ENCODE measurements at regions not wholly inside any gene's neighbourhood (a gene's known extent, or its start where the extent isn't known, plus 50 kb on each side); places are given as distances from the start of the nearest gene placed in this dataset.

GRCh38 chr4:111562826-111563225 is 582.4 kb upstream of the FAM241A start:
- TF ChIP-seq CTCF (conservative IDR thresholded peaks at IDR 0.05; ENCODE audit: control insufficient read depth, insufficient read depth, low read depth, low read length): no peak
- peak; percentile 69 for DNase-seq (ENCODE audit: low read depth)
- H3K4me3 ChIP-seq (ENCODE audit: control insufficient read depth, low read depth, low read length): no peak overlapping the region

DNA sequence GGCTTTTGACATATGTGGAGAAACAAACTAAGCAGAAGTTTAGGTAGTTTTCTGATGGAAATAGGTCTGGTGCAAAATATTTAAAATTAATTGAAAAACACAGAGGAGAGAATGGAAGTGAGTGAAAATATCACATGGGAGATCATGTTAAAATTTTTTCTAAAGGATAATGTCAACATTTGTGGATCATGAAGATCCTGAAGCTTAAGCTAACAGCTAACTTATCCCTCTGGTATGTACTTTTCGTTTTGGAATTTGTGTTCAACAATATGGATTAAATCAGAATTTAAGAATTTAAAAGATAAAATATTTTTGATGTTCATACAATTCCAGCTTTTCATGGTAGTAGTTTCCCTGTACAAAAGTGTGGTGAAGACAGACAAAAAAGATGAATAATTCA is 572.8 kb upstream of the FAM241A start:
- TF ChIP-seq CTCF (conservative IDR thresholded peaks at IDR 0.05; ENCODE audit: control insufficient read depth, insufficient read depth, low read depth, low read length): no peak
- no peak overlapping the region for H3K4me3 ChIP-seq (ENCODE audit: control insufficient read depth, low read depth, low read length)
- DNase-seq (ENCODE audit: low read depth): no peak

GRCh38 chr4:111573386-111573785 is 571.9 kb upstream of the FAM241A start:
- TF ChIP-seq CTCF (conservative IDR thresholded peaks at IDR 0.05; ENCODE audit: control insufficient read depth, insufficient read depth, low read depth, low read length): no peak
- H3K4me3 ChIP-seq (ENCODE audit: control insufficient read depth, low read depth, low read length): no peak overlapping the region
- DNase-seq (ENCODE audit: low read depth): peak; percentile 12

DNA sequence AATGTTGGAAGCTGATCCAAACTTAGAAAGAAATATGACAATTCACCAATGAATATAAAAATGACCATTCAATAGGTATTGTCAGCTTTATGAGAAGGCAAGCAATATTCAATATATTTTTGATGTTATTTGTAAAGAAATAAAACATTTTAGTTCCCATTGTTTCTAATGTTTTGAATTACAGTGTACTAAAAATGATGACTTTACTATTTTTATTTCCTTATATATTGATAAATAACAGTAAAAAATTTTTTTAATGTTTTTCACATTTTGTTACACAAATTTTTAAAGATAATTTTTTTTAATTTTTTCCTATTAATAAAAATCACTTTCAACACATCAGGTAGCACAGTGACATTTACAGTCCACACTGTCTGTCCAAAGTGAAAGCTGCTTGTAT is 565.5 kb upstream of the FAM241A start:
- H3K4me3 ChIP-seq (ENCODE audit: control insufficient read depth, low read depth, low read length): no peak overlapping the region
- no peak for DNase-seq (ENCODE audit: low read depth)
- TF ChIP-seq CTCF (conservative IDR thresholded peaks at IDR 0.05; ENCODE audit: control insufficient read depth, insufficient read depth, low read depth, low read length): no peak

DNA sequence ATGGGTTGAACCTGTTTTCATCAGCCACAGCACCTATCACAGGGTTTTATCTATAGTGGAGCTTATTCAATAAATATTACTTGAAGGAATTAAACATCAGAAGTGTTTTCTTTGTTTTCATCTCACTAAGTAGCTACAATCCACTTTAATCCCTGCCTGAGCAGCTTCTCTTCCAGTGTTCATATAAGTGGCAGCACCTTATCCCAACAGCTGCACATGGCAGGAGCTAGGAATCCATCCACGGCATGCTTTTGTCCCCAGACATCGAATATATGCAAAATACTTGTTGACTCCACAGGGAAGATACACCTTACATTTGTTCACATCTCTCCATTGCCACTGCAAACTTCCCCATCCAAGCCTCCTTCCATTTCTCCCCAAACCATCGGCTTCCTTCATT is 549.8 kb upstream of the FAM241A start:
- H3K4me3 ChIP-seq (ENCODE audit: control insufficient read depth, low read depth, low read length): no peak overlapping the region
- DNase-seq (ENCODE audit: low read depth): no peak
- no peak for TF ChIP-seq CTCF (conservative IDR thresholded peaks at IDR 0.05; ENCODE audit: control insufficient read depth, insufficient read depth, low read depth, low read length)

GRCh38 chr4:111596491-111596890 is 548.8 kb upstream of the FAM241A start:
- no peak for TF ChIP-seq CTCF (conservative IDR thresholded peaks at IDR 0.05; ENCODE audit: control insufficient read depth, insufficient read depth, low read depth, low read length)
- H3K4me3 ChIP-seq (ENCODE audit: control insufficient read depth, low read depth, low read length): no peak overlapping the region
- DNase-seq (ENCODE audit: low read depth): no peak

- no peak overlapping the region for H3K4me3 ChIP-seq (ENCODE audit: control insufficient read depth, low read depth, low read length)
- DNase-seq (ENCODE audit: low read depth): peak; percentile 51
- TF ChIP-seq CTCF (conservative IDR thresholded peaks at IDR 0.05; ENCODE audit: control insufficient read depth, insufficient read depth, low read depth, low read length): no peak
These were observed 543.6 kb upstream of the FAM241A start for GRCh38 chr4:111601671-111602070.

Measured in fibroblast of mammary gland (primary cell).